ENCODE measurements at regions not wholly inside any gene's neighbourhood (a gene's known extent, or its start where the extent isn't known, plus 50 kb on each side); places are given as distances from the start of the nearest gene placed in this dataset.

- no peak for TF ChIP-seq CTCF (IDR thresholded peaks at IDR 0.05; ENCODE audit: low read depth, low read length, missing control alignments)
- H3K4me3 ChIP-seq (ENCODE audit: low read depth, low read length) = no peak overlapping the region
- no peak for DNase-seq (ENCODE audit: low read depth)
Measured at GRCh38 chr21:38556390-38556789, 58.1 kb upstream of the ERG start.

GRCh38 chr21:38561205-38561604, 62.9 kb upstream of the ERG start:
- no peak overlapping the region for H3K4me3 ChIP-seq (ENCODE audit: low read depth, low read length)
- TF ChIP-seq CTCF (IDR thresholded peaks at IDR 0.05; ENCODE audit: low read depth, low read length, missing control alignments) = no peak
- no peak for DNase-seq (ENCODE audit: low read depth)

- DNase-seq (ENCODE audit: low read depth) = no peak
- TF ChIP-seq CTCF (IDR thresholded peaks at IDR 0.05; ENCODE audit: low read depth, low read length, missing control alignments) = no peak
Measured at GRCh38 chr21:38561613-38562581, 63.6 kb upstream of the ERG start.

GRCh38 chr21:38567335-38567969, 69.2 kb upstream of the ERG start:
- H3K4me3 ChIP-seq (ENCODE audit: low read depth, low read length) = no peak overlapping the region
- no peak for DNase-seq (ENCODE audit: low read depth)
- no peak for TF ChIP-seq CTCF (IDR thresholded peaks at IDR 0.05; ENCODE audit: low read depth, low read length, missing control alignments)

More at GRCh38 chr21:38561613-38562581, 63.6 kb upstream of the ERG start:
- no peak overlapping the region for H3K4me3 ChIP-seq (ENCODE audit: low read depth, low read length)

- TF ChIP-seq CTCF (IDR thresholded peaks at IDR 0.05; ENCODE audit: low read depth, low read length, missing control alignments) = no peak
- no peak overlapping the region for H3K4me3 ChIP-seq (ENCODE audit: low read depth, low read length)
Measured at GRCh38 chr21:38567970-38568360, 69.7 kb upstream of the ERG start.

GRCh38 chr21:38569733-38570132, 71.5 kb upstream of the ERG start:
- no peak overlapping the region for H3K4me3 ChIP-seq (ENCODE audit: low read depth, low read length)
- DNase-seq (ENCODE audit: low read depth) = no peak
- TF ChIP-seq CTCF (IDR thresholded peaks at IDR 0.05; ENCODE audit: low read depth, low read length, missing control alignments) = no peak

More at GRCh38 chr21:38567970-38568360, 69.7 kb upstream of the ERG start:
- no peak for DNase-seq (ENCODE audit: low read depth)
